ENCODE measurements at regions not wholly inside any gene's neighbourhood (a gene's known extent, or its start where the extent isn't known, plus 50 kb on each side); places are given as distances from the start of the nearest gene placed in this dataset.
A peak's percentile ranks its signal among the peaks of the same experiment; 100 is the strongest.

GRCh38 chr5:3034881-3035280, 283.4 kb upstream of the IRX2 start:
- ATAC-seq: no peak

DNA sequence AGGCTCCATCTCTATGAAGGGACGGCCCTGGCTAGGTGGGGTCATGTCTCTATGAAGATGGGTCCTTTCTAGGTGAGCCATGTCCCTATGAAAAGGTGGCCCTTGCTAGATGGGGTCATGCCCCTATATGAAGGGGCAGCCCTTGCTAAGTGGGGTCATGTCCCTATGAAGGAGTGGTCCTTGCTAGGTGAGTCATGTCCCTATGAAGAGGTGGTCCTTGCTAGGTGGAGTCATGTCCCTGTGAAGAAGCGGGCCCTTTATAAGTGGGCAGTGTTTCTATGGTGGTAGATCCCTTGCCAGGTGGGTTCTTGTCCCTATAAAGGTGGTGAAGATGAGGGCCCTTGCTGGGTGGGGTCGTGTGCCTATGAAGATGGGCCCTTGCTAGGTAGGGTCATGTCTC, 283.0 kb upstream of the IRX2 start:
- no peak for ATAC-seq

DNA sequence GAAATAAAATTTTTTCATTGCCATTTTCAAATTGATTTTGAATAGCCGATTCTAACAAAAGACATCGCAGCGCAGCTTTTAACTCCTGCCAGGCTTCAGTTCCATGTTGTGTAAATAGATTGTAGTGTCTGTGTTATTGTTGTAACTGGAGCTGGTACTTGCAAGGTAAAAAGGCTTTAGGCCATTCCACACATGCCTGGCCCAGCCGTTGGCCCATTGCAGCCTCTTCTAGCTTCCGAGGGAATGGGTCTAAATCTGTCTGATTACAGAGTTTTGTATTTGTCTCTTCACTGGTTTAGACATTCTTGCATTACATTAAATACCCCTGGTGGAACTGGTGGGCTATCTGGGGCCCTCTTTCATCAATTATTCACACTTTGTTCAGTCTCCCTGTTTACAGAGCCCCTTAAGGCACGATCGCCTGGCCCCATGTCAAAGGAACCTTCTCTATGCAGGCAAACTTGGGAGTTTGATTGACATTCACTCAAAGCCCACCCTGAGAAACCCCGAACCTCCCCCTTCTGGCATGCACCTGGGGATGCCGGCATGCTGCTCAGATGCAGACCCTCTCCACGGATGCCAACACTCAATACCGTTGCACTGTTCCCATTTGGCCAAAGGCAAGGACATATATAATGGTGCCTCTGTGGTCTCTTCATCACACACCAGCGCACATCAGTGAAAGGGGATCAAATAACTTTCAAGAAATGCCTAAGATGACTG, 281.7 kb upstream of the IRX2 start:
- ATAC-seq: no peak

DNA sequence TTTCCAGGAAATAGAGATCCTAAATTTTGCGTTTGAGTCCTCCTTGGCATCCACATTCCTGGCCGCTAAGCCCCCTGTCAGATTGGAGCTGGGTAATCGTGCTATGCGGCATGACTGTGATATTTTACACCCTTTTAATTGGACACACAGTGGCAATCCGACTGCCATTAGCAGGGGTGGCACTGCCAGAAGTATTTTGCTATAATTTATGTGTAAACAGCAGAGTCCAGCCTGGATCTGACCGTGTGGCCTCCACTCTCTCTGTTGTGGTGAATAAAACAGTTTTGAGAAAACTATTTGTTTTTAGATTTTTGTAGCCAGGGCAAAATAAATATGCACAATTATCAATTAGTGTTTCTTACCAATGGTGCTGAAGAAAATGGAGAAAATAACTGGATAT, 281.0 kb upstream of the IRX2 start:
- no peak for ATAC-seq

GRCh38 chr5:3031733-3032378, 280.4 kb upstream of the IRX2 start:
- ATAC-seq: no peak

DNA sequence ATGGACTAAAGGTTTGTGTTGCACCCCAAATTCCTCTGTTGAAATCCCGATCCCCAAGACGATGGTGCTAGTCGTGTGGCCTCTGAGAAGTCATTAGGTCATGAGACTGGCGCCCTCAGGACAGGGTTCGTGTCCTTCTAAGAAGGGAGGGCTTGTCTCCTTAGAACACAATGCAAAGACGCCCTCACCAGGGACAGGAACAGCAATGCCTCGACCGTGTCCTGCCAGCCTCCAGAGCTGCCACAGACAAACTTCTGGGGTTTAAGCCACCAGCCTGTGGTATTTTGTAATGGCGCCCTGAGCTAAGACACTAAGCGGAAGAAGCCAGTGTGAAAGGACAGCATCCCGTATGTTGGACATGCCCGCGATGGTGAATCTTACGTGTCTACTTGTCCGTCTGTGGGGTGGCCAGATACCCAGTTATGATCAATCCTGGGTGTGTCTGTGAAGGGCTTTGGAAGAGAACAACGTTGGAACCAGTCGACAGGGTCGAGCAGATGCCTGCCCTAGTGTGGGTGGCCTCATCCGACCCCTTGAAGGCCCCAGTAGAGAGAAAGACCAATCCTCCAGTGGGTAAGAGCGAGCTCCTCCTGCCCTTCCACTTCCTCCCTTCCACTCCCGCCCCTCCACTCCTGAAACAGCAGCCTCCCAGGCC, 279.2 kb upstream of the IRX2 start:
- ATAC-seq: no peak

- ATAC-seq: no peak
Measured at GRCh38 chr5:3029396-3029795, 277.9 kb upstream of the IRX2 start.

DNA sequence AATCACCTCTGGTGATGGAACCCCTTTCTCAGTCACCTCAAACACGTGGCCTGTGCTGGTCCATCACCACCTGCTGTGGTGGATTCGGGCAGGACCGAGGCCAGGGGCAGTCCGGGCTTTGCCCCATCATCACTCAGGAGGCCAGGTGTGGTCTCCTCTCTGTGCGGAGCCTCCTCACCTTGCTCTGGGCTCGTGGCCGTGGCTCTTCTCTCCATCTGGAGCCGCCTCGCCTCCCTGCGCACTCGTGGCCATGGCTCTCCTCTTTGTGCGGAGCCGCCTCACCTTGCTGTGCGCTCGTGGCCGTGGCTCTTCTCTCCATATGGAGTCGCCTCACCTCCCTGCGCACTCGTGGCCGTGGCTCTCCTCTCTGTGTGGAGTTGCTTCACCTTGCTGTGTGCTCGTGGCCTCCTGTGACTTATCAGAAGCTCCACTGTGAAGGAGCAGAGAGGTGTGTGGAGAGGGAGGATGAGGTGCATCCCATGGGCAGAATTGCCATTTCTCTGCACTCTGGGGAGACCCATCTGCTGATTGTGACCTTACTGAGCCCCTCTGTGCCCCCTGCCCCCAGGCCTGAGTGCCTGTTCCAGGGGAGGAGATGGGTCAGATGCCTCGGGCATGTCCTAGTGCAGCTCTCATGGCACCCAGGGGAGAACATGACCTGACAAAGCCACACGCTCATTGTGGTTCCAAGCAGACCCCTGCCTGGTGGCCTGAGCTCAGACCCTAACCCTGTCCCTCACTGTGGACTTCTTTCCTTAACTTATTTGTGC, 276.6 kb upstream of the IRX2 start:
- ATAC-seq: no peak

DNA sequence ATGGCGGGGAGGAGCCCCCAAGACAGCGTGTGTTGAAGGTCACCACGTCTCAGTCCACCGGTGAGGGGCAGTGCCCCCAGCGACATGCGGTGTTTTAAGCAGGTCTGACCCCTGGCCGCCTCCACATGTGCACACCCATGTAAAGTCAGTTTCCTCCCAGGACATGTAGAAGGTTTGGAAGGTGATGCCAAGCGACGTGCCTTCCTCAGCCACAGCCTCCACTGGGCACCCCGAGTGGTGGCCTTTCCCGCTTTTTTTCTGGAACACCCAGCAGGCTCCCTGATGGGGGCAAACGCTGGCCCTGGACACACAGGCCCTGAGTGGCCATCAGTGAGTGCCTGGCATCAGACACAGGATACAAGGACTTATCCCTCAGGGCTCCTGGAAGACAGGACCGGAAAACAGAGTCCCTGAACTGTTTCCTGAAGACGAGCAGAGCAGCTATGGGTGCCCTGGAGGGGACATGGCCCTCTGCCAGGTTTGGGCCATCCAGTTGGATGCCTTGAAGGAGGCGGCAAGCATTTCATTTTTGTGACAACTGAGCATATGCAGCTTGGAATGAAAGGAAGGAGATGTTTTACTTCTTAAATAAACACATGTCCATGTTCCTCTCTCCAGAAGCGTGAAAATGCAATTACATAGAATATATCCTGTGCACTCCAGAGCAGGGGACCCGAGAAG, 275.8 kb upstream of the IRX2 start:
- ATAC-seq: no peak

- no peak for ATAC-seq
Measured at GRCh38 chr5:3026651-3027050, 275.2 kb upstream of the IRX2 start.

GRCh38 chr5:3026099-3026498, 274.6 kb upstream of the IRX2 start:
- ATAC-seq: no peak

GRCh38 chr5:3025392-3025791, 273.9 kb upstream of the IRX2 start:
- ATAC-seq: no peak

- no peak for ATAC-seq
Measured at GRCh38 chr5:3024976-3025375, 273.5 kb upstream of the IRX2 start.

GRCh38 chr5:3024554-3024953, 273.1 kb upstream of the IRX2 start:
- no peak for ATAC-seq

DNA sequence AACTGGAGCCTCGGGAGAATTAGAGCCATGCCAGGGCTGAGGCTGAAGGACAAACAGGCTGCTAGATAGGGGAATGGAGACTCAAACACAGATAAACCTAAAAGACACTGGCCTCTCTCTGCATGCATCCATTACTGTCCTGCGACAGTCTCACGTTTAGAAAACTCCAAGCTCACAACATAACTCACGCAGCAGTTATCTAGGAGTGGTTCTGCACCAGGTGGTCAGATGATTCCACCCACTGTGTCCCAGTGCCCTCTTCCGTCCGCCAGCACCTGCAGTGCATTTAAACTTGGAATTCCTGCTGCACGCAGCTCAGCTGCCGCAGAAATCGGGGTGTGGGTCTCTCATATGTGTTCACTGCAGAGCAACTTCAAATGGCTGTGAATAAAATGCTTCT, 272.6 kb upstream of the IRX2 start:
- no peak for ATAC-seq

DNA sequence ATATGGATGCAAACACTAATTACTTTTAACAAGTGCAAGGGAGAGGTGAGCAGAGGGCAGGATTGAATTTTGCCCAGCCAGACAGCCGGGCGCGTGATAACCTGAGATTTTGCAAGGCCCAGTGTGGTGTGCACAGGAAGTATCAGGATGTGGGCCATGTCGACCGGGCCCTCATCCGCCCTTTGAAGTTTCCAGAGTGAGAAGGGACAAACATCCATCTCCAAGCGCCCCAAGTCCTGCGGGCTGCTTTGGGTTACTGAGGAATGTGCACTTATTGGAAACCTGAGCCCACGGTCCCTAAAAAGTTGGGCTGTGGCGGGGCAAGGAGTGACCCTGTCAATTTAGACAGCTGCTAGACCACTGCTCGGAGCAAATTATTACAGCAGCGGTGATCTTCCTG, 272.2 kb upstream of the IRX2 start:
- no peak for ATAC-seq

DNA sequence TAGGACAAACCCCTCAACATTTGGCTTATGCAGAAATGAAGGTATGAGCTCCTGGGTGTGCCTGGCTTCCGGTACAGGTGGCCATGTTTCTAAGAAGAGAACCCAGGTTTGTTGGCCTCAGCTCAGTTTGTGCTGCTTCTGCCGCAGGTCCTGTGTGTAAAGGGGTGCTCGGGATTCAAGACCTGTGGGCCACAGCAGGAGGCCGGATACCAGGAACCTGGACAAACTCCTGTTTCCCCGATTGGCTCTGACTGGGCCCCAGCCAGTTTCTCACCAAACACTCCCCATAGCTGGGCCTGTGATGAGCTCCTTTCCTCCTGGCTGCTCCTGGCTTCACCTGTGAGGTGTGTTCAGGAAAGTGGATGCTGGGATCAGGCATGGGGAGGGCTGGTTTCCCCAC, 271.2 kb upstream of the IRX2 start:
- ATAC-seq: no peak

- ATAC-seq: no peak
Measured at GRCh38 chr5:3020426-3020825, 268.9 kb upstream of the IRX2 start.

DNA sequence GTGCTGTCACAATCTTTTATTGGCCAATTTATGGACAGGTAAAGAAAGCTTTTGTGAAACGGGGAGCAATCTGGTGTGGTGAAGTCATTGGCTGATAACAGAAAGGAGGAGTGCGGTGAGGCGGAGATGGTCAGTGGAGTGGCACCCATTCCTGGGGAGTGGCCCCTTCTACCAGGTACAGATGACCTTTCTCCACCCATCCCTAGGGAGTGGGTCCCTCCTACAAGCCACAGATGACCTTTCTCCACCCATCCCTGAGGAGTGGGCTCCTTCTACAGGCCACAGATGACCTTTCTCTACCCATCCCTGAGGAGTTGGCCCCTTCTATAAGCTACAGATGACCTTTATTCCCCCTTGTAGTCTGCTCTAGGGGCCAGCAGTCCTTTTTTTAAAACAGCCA, 267.6 kb upstream of the IRX2 start:
- ATAC-seq: no peak

- no peak for ATAC-seq
Measured at GRCh38 chr5:3011764-3012017, 260.2 kb upstream of the IRX2 start.

DNA sequence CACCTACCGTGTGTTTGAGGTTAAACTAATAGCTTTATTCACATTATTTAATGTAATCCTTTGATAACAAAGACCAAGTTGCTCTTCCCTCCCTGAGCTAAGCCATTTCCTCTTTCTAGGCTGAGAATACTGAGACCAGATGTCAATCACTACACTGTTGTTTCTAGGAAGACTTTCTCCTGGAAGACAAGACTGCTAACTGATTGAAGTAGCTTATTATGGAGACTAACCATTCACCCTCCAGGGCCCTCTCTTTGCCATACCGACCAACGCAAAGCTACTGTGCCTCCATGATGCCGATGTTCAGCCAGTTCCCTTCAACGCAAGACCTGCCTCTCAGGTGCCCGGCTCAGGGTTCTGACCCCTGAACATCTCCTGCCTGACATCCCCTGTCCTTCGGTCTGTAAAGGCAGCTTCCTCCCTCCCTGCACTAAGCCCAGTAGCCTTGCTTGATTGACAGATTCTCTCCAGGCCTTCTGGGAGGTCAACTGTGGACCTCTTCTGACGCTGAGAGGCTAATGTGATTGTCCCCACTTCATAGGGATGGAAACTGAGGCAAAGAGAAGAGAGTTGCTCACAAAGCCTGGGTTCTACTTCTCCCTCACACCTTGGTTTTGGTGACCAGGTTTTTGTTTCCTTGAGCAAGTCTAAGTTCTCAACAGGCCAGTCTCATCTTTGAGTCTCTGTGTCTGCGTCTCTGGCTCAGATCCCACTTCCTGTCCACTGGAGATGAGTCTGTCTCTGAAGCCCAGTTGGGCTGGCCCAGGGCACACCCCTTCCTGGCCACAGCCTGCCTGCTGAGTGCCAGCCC, 259.7 kb upstream of the IRX2 start:
- ATAC-seq: no peak

DNA sequence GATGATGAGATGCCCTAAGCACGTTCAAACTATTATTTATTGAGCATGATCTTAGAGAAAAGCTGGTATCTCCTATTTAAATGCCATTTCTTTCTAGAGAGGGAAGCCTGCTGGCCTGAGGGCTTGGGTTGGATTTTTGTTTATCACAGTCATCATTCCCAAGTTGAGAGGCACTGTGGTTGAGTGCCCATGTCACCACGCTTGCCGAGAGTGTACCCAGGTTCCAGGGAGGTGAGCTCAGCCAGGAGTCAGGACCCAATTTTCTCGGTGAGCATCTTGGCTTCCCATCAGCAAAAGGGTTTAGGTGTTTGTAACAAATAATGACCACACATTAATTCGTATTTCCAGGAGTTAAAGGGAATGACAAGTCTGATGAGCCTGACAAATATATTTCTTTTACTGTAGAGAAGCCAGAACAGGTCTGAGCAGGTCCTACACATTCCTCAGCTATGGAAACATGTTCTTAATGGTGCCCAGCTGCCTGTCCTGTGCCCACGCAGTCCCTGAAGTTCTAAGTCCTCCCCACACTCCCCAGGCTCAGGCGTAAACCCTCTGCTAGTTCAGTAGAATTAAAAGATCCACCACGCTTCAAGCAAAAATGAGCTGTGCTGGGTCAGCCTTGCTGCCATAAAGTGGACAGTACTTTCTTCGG, 258.9 kb upstream of the IRX2 start:
- peak; percentile 57 for ATAC-seq
